ENCODE measurements at regions not wholly inside any gene's neighbourhood (a gene's known extent, or its start where the extent isn't known, plus 50 kb on each side); places are given as distances from the start of the nearest gene placed in this dataset.

GRCh38 chr10:78781991-78782390, 286.8 kb upstream of the ZMIZ1 start:
- Histone ChIP-seq H3K4me1 (ENCODE audit: control insufficient read depth in 5 of 5, insufficient read depth in 5 of 5, low read length in 5 of 5) (peaks cover 0 to 31% (median 17%) of the 10 kb centered on the region in 5 donors), H3K36me3 (ENCODE audit: control insufficient read depth in 4 of 4, insufficient read depth in 4 of 4, low read length in 4 of 4) (no peaks in the 10 kb centered on the region), H3K9ac (ENCODE audit: insufficient read depth in 1 of 2, low read length in 2 of 2) (no peak overlapping the region), H3K27me3 (ENCODE audit: control insufficient read depth in 3 of 3, insufficient read depth in 3 of 3, low read length in 2 of 3) (no peaks in the 10 kb centered on the region), H3K4me3 (no peak overlapping the region), H3K27ac (ENCODE audit: low read depth in 1 of 2, low read length in 1 of 2) (no peak overlapping the region), H3K9me3 (ENCODE audit: control insufficient read depth in 4 of 4, insufficient read depth in 3 of 4, low read length in 3 of 4) (peaks cover 0 to 6% (median 0%) of the 10 kb centered on the region in 4 donors)
- 88 to 96% methylated on average over 6 of the region's 6 CpGs for WGBS, 2 donors
- TF ChIP-seq CTCF (IDR thresholded peaks at IDR 0.05; ENCODE audit: control extremely low read depth, extremely low read depth): no peak
- no peak for ATAC-seq (ENCODE audit: insufficient read depth, low FRiP score)
- no peak for DNase-seq

GRCh38 chr10:78782441-78782840, 286.3 kb upstream of the ZMIZ1 start:
- peaks cover 0 to 6% (median 0%) of the 10 kb centered on the region in 4 donors for H3K9me3 ChIP-seq (ENCODE audit: control insufficient read depth in 4 of 4, insufficient read depth in 3 of 4, low read length in 3 of 4)
- 91 to 95% methylated on average over 6 of the region's 6 CpGs for WGBS, 2 donors
- DNase-seq: no peak

GRCh38 chr10:78783753-78784152, 285.0 kb upstream of the ZMIZ1 start:
- no peak for DNase-seq
- TF ChIP-seq CTCF (IDR thresholded peaks at IDR 0.05; ENCODE audit: control extremely low read depth, extremely low read depth): no peak
- H3K4me1 ChIP-seq (ENCODE audit: control insufficient read depth in 5 of 5, insufficient read depth in 5 of 5, low read length in 5 of 5): peaks cover 3 to 19% (median 16%) of the 10 kb centered on the region in 5 donors
- no peak overlapping the region for H3K27ac ChIP-seq (ENCODE audit: low read depth in 1 of 2, low read length in 1 of 2)
- WGBS, 2 donors: 90 to 92% methylated on average over 3 of the region's 3 CpGs
- no peaks in the 10 kb centered on the region for H3K36me3 ChIP-seq (ENCODE audit: control insufficient read depth in 4 of 4, insufficient read depth in 4 of 4, low read length in 4 of 4)
- H3K9me3 ChIP-seq (ENCODE audit: control insufficient read depth in 4 of 4, insufficient read depth in 3 of 4, low read length in 3 of 4): peaks cover 0 to 6% (median 0%) of the 10 kb centered on the region in 4 donors
- no peak overlapping the region for H3K4me3 ChIP-seq
- no peaks in the 10 kb centered on the region for H3K27me3 ChIP-seq (ENCODE audit: control insufficient read depth in 3 of 3, insufficient read depth in 3 of 3, low read length in 2 of 3)
- no peak overlapping the region for H3K9ac ChIP-seq (ENCODE audit: insufficient read depth in 1 of 2, low read length in 2 of 2)
- ATAC-seq (ENCODE audit: insufficient read depth, low FRiP score): no peak

More at GRCh38 chr10:78782441-78782840, 286.3 kb upstream of the ZMIZ1 start:
- Histone ChIP-seq H3K27ac (ENCODE audit: low read depth in 1 of 2, low read length in 1 of 2) (no peak overlapping the region), H3K4me3 (no peak overlapping the region), H3K36me3 (ENCODE audit: control insufficient read depth in 4 of 4, insufficient read depth in 4 of 4, low read length in 4 of 4) (no peaks in the 10 kb centered on the region), H3K4me1 (ENCODE audit: control insufficient read depth in 5 of 5, insufficient read depth in 5 of 5, low read length in 5 of 5) (peaks cover 3 to 30% (median 22%) of the 10 kb centered on the region in 5 donors), H3K27me3 (ENCODE audit: control insufficient read depth in 3 of 3, insufficient read depth in 3 of 3, low read length in 2 of 3) (no peaks in the 10 kb centered on the region), H3K9ac (ENCODE audit: insufficient read depth in 1 of 2, low read length in 2 of 2) (no peak overlapping the region)
- ATAC-seq (ENCODE audit: insufficient read depth, low FRiP score): no peak
- no peak for TF ChIP-seq CTCF (IDR thresholded peaks at IDR 0.05; ENCODE audit: control extremely low read depth, extremely low read depth)

- Histone ChIP-seq H3K4me3 (no peak overlapping the region), H3K9me3 (ENCODE audit: control insufficient read depth in 4 of 4, insufficient read depth in 3 of 4, low read length in 3 of 4) (peaks cover 0 to 6% (median 0%) of the 10 kb centered on the region in 4 donors), H3K9ac (ENCODE audit: insufficient read depth in 1 of 2, low read length in 2 of 2) (no peak overlapping the region), H3K36me3 (ENCODE audit: control insufficient read depth in 4 of 4, insufficient read depth in 4 of 4, low read length in 4 of 4) (no peaks in the 10 kb centered on the region), H3K4me1 (ENCODE audit: control insufficient read depth in 5 of 5, insufficient read depth in 5 of 5, low read length in 5 of 5) (peaks cover under 1 to 19% (median 13%) of the 10 kb centered on the region in 5 donors), H3K27me3 (ENCODE audit: control insufficient read depth in 3 of 3, insufficient read depth in 3 of 3, low read length in 2 of 3) (no peaks in the 10 kb centered on the region), H3K27ac (ENCODE audit: low read depth in 1 of 2, low read length in 1 of 2) (no peak overlapping the region)
- DNase-seq (peak; percentile 60 to 93 (median 88)), ATAC-seq (ENCODE audit: insufficient read depth, low FRiP score) (no peak)
- TF ChIP-seq CTCF (IDR thresholded peaks at IDR 0.05; ENCODE audit: control extremely low read depth, extremely low read depth): no peak
- WGBS, 2 donors: 66 to 70% methylated on average over 3 of the region's 3 CpGs
These were observed 284.2 kb upstream of the ZMIZ1 start for GRCh38 chr10:78784546-78784945.

Data from lung (tissue), 11 donors.